ENCODE measurements at regions not wholly inside any gene's neighbourhood (a gene's known extent, or its start where the extent isn't known, plus 50 kb on each side); places are given as distances from the start of the nearest gene placed in this dataset.

GRCh38 chr7:83861-84632 is 108.3 kb upstream of the FAM20C start:
- TF ChIP-seq POLR2A (IDR thresholded peaks at IDR 0.05) (no peak), POLR2AphosphoS5 (IDR thresholded peaks at IDR 0.05) (no peak), CTCF (IDR thresholded peaks at IDR 0.05) (no peak)
